ENCODE measurements at regions not wholly inside any gene's neighbourhood (a gene's known extent, or its start where the extent isn't known, plus 50 kb on each side); places are given as distances from the start of the nearest gene placed in this dataset.

DNA sequence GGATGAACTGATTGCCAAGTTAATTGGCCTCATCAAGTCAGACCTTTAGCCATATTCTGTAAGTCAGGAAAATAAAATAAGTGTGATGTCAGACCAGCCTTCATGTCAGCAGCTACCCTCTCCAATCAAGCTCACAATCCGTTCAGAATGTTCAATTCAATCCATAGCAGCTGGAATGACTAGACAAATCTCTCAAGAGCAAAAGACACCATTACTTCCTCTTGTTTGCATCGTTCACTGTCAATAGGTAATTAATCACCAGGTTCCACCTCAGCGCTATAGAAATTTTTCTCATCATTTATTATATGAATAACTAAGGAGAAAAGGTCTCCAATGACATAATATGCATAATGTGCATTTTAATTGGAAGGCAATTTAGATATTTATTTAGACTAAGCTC lies 321.0 kb upstream of the GRIA3 start:
- ChIA-PET CTCF (no interaction called here), POLR2A (no interaction called here)
- no peak for DNase-seq (ENCODE audit: extremely low spot score)
- TF ChIP-seq, protein P1, sequence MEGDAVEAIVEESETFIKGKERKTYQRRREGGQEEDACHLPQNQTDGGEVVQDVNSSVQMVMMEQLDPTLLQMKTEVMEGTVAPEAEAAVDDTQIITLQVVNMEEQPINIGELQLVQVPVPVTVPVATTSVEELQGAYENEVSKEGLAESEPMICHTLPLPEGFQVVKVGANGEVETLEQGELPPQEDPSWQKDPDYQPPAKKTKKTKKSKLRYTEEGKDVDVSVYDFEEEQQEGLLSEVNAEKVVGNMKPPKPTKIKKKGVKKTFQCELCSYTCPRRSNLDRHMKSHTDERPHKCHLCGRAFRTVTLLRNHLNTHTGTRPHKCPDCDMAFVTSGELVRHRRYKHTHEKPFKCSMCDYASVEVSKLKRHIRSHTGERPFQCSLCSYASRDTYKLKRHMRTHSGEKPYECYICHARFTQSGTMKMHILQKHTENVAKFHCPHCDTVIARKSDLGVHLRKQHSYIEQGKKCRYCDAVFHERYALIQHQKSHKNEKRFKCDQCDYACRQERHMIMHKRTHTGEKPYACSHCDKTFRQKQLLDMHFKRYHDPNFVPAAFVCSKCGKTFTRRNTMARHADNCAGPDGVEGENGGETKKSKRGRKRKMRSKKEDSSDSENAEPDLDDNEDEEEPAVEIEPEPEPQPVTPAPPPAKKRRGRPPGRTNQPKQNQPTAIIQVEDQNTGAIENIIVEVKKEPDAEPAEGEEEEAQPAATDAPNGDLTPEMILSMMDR (IDR thresholded peaks at IDR 0.05; ENCODE audit: control extremely low read depth, extremely low read depth, low read depth, missing control alignments), result no peak

DNA sequence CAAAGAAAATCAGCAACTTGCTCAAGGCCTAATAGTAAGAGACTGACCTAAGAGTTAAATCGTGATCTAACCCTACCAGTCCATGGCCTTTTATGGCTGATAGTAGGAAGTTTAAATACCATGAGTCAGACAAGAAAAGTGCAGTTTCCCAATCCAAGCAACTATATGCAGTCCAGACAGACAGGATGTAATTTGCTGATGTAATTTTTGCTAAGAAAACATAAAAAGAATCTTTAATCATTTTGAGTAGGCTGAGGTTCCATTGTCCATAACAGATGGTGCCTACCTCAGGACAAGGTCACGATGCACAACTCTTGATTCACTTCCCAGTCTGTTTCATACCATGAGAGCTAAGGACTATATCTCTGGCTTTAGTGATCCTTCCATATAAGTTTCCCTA lies 317.5 kb upstream of the GRIA3 start:
- POLR2A ChIA-PET, result no interaction called here
- no peak for DNase-seq (ENCODE audit: extremely low spot score)
- CTCF ChIA-PET, result no interaction called here
- TF ChIP-seq, protein P1 (IDR thresholded peaks at IDR 0.05; ENCODE audit: control extremely low read depth, extremely low read depth, low read depth, missing control alignments), result no peak

DNA sequence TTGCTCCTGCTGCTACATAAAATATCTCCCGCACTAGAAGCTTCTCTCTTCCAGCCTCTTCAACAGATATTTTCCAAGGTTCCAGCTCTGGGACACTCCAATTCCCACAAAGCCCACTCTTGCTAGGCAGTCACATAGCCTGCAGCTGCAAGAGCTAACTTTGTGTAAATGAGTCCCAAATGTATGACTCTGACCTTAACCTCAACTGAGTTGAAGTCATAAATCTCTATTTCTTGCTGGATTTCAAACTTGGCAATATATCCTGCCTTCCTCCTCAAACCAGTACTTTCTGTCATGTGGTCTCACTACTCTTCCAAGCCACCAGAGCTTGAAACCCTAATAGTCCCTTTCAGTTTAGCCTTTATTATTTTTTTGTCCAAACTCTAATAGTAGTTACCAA lies 315.4 kb upstream of the GRIA3 start:
- DNase-seq (ENCODE audit: extremely low spot score), result no peak
- TF ChIP-seq, protein P1 (IDR thresholded peaks at IDR 0.05; ENCODE audit: control extremely low read depth, extremely low read depth, low read depth, missing control alignments), result no peak
- ChIA-PET CTCF (no interaction called here), POLR2A (no interaction called here)

DNA sequence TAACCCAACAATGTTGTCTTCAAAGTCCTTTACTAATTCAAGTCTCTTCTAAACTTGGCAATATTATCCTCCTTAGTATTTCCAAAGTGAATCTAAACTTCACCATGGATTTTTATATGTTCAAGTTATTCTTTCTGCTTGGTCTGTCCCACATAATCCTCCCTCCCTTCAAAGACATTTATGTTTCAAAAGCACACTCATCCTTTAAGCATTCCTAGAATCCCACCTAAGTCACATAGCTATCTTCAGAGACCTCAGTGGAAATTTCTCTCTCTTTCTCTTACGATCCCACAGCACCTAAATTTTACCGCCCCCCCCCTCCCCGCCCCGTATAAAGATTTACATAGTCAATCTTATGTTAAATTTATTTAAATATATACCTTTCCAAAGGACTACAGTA lies 314.9 kb upstream of the GRIA3 start:
- no peak for DNase-seq (ENCODE audit: extremely low spot score)
- POLR2A ChIA-PET, result no interaction called here
- TF ChIP-seq, protein P1 (IDR thresholded peaks at IDR 0.05; ENCODE audit: control extremely low read depth, extremely low read depth, low read depth, missing control alignments), result no peak
- CTCF ChIA-PET, result no interaction called here

DNA sequence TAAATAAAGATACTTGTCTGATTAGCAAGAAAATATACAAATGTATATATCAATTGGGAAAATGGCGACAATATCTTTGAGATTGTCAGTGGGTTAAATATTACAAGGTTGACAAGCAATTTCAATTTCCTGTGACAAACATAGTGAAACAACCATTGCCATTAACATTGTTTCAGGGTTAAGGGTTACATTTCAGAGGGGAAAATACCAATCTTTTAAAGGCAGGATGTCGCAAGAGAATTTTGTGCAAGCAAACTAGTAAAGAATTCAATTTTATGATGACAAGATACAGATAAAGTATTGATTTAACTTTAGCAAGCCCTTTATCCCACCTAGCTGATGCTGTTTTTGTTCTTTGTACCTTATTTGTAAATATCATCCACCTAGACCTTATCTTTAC lies 305.8 kb upstream of the GRIA3 start:
- POLR2A ChIA-PET, result no interaction called here
- TF ChIP-seq, protein P1 (IDR thresholded peaks at IDR 0.05; ENCODE audit: control extremely low read depth, extremely low read depth, low read depth, missing control alignments), result no peak
- CTCF ChIA-PET, result no interaction called here
- no peak for DNase-seq (ENCODE audit: extremely low spot score)

DNA sequence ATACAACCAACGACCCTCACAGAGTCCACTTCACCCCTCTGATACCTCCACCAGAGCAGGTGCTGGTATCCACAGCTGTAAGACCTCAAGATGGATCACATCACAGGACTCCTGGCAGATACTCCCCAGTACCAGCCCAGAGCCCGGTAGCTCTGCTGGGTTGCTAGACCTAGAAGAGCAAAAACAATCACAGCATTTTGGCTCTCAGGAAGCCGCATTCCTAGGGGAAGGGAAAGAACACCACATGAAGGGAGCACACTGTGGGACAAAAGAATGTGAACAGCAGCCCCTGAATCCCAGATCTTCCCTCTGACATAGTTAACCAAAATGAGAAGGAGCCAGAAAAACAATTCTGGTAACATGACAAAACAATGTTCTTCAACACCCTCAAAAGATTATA lies 303.1 kb upstream of the GRIA3 start:
- TF ChIP-seq, protein P1 (IDR thresholded peaks at IDR 0.05; ENCODE audit: control extremely low read depth, extremely low read depth, low read depth, missing control alignments), result no peak
- ChIA-PET CTCF (no interaction called here), POLR2A (no interaction called here)
- no peak for DNase-seq (ENCODE audit: extremely low spot score)

DNA sequence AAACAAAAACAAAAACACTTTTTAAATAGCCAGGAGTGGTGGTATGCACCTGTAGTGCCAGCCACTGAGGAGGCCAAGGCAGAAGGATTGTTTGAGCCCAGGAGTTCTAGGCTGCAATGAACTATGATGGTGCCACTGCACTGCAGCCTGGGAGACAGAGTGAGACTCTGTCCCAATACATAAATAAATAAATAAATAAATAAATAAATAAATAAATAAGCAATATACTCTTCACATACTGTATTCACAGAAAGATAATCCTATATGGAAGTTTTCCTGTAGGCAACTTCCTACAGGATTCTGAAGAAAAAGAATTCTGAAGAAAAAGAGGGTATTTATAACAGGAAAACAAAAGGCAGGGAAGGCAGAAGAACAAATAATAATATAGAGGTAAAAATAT lies 293.3 kb upstream of the GRIA3 start:
- POLR2A ChIA-PET, result no interaction called here
- TF ChIP-seq, protein P1 (IDR thresholded peaks at IDR 0.05; ENCODE audit: control extremely low read depth, extremely low read depth, low read depth, missing control alignments), result no peak

More for the DNA sequence above, 293.3 kb upstream of the GRIA3 start:
- CTCF ChIA-PET, result no interaction called here
- no peak for DNase-seq (ENCODE audit: extremely low spot score)
